Astrocyte (in vitro differentiated cells and primary cell): ENCODE measurements at regions not wholly inside any gene's neighbourhood (a gene's known extent, or its start where the extent isn't known, plus 50 kb on each side); places are given as distances from the start of the nearest gene placed in this dataset.

Experiments
- EZH2 ChIP-seq: IDR thresholded peaks from 2 replicates; pipeline ENCODE4 v1.6.1; 2012; ENCODE audit warnings: mild to moderate bottlenecking, low read length, inconsistent platforms; ENCODE audit not compliant: insufficient read depth
- TF ChIP-seq, protein P1 (sequence below): IDR thresholded peaks from 2 replicates; pipeline ENCODE4 v1.5.1; 2011; ENCODE audit warnings: low read depth, mild to moderate bottlenecking, inconsistent platforms, low read length, moderate library complexity; ENCODE audit not compliant: insufficient read depth

DNA sequence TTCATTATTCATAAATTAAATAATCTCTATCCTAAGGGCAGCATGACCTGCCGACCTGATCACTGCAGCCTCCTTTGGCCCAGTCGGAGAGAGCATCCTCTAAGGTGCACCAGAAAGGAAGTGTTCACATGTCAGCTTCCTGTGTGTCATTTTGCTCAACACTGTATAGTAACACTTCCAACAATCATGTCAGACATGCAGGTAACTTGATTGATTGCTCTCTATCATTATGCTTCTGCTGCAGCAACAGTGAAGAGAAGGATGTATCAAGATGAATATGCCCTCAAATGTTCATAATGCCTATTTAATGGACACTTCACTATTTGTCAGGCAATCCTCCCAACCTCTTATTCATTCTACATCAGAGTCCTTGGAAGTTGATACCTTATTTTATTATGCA, 332.3 kb downstream of the CDH7 start:
- TF ChIP-seq, protein P1, sequence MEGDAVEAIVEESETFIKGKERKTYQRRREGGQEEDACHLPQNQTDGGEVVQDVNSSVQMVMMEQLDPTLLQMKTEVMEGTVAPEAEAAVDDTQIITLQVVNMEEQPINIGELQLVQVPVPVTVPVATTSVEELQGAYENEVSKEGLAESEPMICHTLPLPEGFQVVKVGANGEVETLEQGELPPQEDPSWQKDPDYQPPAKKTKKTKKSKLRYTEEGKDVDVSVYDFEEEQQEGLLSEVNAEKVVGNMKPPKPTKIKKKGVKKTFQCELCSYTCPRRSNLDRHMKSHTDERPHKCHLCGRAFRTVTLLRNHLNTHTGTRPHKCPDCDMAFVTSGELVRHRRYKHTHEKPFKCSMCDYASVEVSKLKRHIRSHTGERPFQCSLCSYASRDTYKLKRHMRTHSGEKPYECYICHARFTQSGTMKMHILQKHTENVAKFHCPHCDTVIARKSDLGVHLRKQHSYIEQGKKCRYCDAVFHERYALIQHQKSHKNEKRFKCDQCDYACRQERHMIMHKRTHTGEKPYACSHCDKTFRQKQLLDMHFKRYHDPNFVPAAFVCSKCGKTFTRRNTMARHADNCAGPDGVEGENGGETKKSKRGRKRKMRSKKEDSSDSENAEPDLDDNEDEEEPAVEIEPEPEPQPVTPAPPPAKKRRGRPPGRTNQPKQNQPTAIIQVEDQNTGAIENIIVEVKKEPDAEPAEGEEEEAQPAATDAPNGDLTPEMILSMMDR = no peak
- no peak for TF ChIP-seq EZH2
